ENCODE measurements at regions not wholly inside any gene's neighbourhood (a gene's known extent, or its start where the extent isn't known, plus 50 kb on each side); places are given as distances from the start of the nearest gene placed in this dataset.
"Not testable (repeated sequence)": the region's sequence is repeated elsewhere in the genome, so short reads cannot be mapped to it uniquely, and the experiment has no call there.

DNA sequence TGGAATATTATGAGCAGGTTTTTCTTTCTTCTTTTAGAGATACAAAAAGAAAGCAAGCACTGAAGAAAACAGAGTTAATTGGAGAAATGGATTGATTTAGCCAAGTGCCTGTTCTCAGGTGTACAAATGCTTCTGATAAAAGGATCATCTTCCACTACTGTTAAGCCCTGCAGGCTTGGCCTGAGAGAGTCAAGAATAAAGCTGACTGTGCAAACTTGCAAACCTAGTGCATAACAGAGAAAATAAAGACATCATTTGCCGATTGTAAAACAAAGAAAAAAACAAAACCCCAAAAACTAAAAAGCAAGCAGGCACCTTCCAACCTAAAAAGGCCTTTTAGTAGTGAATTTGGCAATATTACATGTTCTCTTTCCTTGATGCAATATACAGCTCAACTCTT lies 78.0 kb upstream of the CCDC80 start:
- Mint-ChIP-seq H3K27ac (no peak overlapping the region), H3K9me3 (no peaks in the 10 kb centered on the region), H3K4me1 (no peaks in the 10 kb centered on the region), H3K27me3 (peaks cover 4 to 8% of the 10 kb centered on the region in 2 donors), H3K36me3 (no peaks in the 10 kb centered on the region), H3K4me3 (no peak overlapping the region)
- no peak for ATAC-seq (replicated peaks)
- DNase-seq, result no peak

- DNase-seq (no peak), ATAC-seq (replicated peaks) (no peak)
- peaks cover 0 to 2% of the 10 kb centered on the region in 2 donors for H3K9me3 Mint-ChIP-seq
- H3K4me1 Mint-ChIP-seq, result no peaks in the 10 kb centered on the region
- no peaks in the 10 kb centered on the region for H3K36me3 Mint-ChIP-seq
- no peak overlapping the region for H3K4me3 Mint-ChIP-seq
- H3K27me3 Mint-ChIP-seq, result peaks cover 9 to 11% of the 10 kb centered on the region in 2 donors
- H3K27ac Mint-ChIP-seq, result no peak overlapping the region
These were observed 77.6 kb upstream of the CCDC80 start for GRCh38 chr3:112718516-112718915.

- Mint-ChIP-seq H3K9me3 (peaks cover 0 to 8% of the 10 kb centered on the region in 2 donors), H3K36me3 (no peaks in the 10 kb centered on the region), H3K4me3 (no peak overlapping the region), H3K27me3 (peaks cover 39 to 42% of the 10 kb centered on the region in 2 donors), H3K27ac (no peak overlapping the region), H3K4me1 (no peaks in the 10 kb centered on the region)
- ATAC-seq (replicated peaks), result no peak
- no peak for DNase-seq
These were observed 69.0 kb upstream of the CCDC80 start for GRCh38 chr3:112709911-112710310.

- Mint-ChIP-seq H3K4me3 (no peak overlapping the region), H3K27ac (no peak overlapping the region), H3K27me3 (peaks cover 40 to 46% of the 10 kb centered on the region in 2 donors), H3K9me3 (peaks cover 0 to 3% of the 10 kb centered on the region in 2 donors), H3K4me1 (no peaks in the 10 kb centered on the region), H3K36me3 (peaks cover 0 to 2% of the 10 kb centered on the region in 2 donors)
- ATAC-seq (replicated peaks) (no peak), DNase-seq (no peak)
These were observed 58.6 kb upstream of the CCDC80 start for GRCh38 chr3:112699436-112699978.

DNA sequence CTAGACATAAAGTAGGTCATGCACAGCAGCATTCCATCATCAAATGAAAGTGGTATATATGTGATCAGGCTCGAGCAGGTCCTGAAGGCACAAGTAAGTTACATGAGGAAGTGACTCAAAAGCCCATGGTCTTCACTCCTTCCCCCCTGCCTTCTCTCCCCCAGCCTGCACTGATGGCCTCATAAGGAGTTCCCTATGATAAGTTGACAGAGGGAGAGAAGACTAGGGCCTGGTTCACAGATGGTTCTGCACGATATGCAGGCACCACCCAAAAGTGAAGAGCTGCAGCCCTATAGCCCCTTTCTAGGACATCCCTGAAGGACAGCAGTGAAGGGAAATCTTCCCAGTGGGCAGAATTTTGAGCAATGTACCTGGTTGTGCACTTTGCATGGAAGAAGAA lies 57.5 kb upstream of the CCDC80 start:
- ATAC-seq (replicated peaks); H3K4me3 Mint-ChIP-seq; DNase-seq; H3K9me3 Mint-ChIP-seq; H3K27ac Mint-ChIP-seq; H3K36me3 Mint-ChIP-seq; H3K4me1 Mint-ChIP-seq: not testable (repeated sequence)
- peaks cover 29 to 36% of the 10 kb centered on the region in 2 donors for H3K27me3 Mint-ChIP-seq

- not testable (repeated sequence) for H3K27ac Mint-ChIP-seq; H3K4me3 Mint-ChIP-seq; H3K9me3 Mint-ChIP-seq; H3K4me1 Mint-ChIP-seq; H3K36me3 Mint-ChIP-seq; ATAC-seq (replicated peaks); DNase-seq
- H3K27me3 Mint-ChIP-seq, result peaks cover 19 to 22% of the 10 kb centered on the region in 2 donors
These were observed 55.3 kb upstream of the CCDC80 start for GRCh38 chr3:112696244-112696643.

DNA sequence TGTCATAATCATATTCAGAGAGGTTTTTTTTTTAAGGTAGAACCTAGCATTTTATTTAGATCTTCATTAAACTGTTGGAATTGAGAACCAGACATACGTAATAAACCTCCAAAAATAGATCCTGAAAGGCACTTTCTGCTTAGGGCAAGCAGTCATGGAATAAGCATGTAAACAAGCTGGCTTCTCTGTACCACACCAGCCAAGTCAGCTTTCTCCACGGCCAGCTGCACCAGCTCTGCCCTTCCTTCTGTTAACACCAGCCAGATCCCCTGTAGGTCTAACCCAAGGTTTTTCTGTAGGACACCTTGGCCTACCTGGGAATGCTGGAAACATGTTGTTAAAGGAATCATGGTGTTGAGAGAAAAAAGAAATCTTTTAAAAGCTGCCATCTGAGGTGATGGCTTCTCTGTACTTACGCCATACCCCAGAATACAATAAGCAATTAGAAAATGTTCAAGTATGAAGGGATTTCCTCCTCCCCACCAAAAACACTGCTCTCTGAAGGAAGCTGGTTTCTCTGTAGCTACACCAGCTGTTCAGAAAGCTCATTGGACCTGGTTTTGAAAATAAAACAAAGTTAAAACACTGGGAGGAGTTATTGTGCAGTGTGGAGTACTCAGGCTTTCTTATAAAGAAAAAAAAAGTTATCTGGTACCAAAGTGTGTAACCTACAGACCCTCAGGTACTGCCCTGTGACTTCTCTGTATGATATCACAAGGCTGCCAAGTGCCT lies 54.6 kb upstream of the CCDC80 start:
- not testable (repeated sequence) for H3K9me3 Mint-ChIP-seq; DNase-seq; H3K36me3 Mint-ChIP-seq; ATAC-seq (replicated peaks); H3K4me3 Mint-ChIP-seq; H3K27ac Mint-ChIP-seq; H3K4me1 Mint-ChIP-seq
- peaks cover 13 to 19% of the 10 kb centered on the region in 2 donors for H3K27me3 Mint-ChIP-seq

DNA sequence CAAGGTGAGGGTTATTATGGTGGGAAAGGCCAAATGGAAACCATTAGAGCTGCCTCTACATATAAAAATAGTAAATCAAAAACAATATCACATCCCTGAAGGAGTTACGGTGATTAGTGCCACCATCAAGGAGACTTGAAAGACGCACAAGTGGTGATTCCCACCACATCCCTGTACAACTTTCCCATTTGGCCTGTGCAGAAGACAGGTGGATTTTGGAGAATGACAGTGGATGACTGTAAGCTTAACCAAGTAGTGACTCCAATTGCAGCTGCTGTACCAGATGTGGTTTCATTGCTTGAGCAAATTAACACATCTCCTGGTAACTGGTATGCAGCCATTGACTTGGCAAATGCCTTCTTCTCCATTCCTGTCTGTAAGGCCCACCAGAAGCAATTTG lies 54.0 kb upstream of the CCDC80 start:
- H3K4me3 Mint-ChIP-seq; H3K27ac Mint-ChIP-seq; DNase-seq; H3K36me3 Mint-ChIP-seq; H3K4me1 Mint-ChIP-seq; ATAC-seq (replicated peaks); H3K9me3 Mint-ChIP-seq: not testable (repeated sequence)
- H3K27me3 Mint-ChIP-seq, result peaks cover 13 to 19% of the 10 kb centered on the region in 2 donors

DNA sequence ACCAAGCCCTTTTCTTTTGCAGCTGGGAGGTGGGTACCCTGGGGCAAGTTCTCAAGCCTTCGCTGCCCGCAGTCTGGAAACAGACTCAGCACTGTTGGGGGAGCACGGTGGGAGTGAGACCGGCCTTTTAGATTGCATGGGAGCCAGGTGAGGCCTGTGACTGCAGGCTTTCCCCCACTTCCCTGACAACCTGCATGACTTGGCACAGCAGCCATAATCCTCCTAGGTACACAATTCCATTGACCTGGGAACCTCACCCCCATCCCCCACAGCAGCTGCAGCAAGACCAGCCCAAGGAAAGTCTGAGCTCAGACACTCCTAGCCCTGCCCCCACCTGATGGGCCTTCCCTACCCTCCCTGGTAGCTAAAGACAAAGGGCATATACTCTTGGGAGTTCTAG lies 52.2 kb upstream of the CCDC80 start:
- Mint-ChIP-seq H3K27me3 (peaks cover 8 to 9% of the 10 kb centered on the region in 2 donors), H3K9me3 (no peaks in the 10 kb centered on the region), H3K4me1 (peaks cover 17 to 18% of the 10 kb centered on the region in 2 donors), H3K27ac (no peak overlapping the region), H3K36me3 (peaks cover 0 to 2% of the 10 kb centered on the region in 2 donors), H3K4me3 (no peak overlapping the region)
- DNase-seq (no peak), ATAC-seq (replicated peaks) (no peak)

Measured in stimulated activated naive B cell treated with anti-CD40 and anti-IgM and Interleukin-4, amounts not matched to agents 10 μg/mL and 1 μg/mL and 100 μg/mL, for 72 hours (primary cell).